Testis (tissue), 2 donors: ENCODE measurements at regions not wholly inside any gene's neighbourhood (a gene's known extent, or its start where the extent isn't known, plus 50 kb on each side); places are given as distances from the start of the nearest gene placed in this dataset.
"Not testable (repeated sequence)": the region's sequence is repeated elsewhere in the genome, so short reads cannot be mapped to it uniquely, and the experiment has no call there.

Source experiments
- DNase-seq: peaks from one replicate; pipeline ENCODE4 v3.0.0-alpha.2; 2019
- H3K27ac ChIP-seq, 2 donors: fragments of 200-600 bp; sonication (generic); one replicate each; pipeline ENCODE4 v1.5.1; 2019
- H3K27me3 ChIP-seq: fragments of 200-600 bp; sonication (generic); one replicate; pipeline ENCODE4 v1.5.1; 2019
- H3K36me3 ChIP-seq: fragments of 200-600 bp; sonication (generic); one replicate; pipeline ENCODE4 v1.5.1; 2017; ENCODE audit warnings: low read depth; ENCODE audit errors: missing control alignments
- H3K4me1 ChIP-seq: fragments of 200-600 bp; sonication (generic); one replicate; pipeline ENCODE4 v1.5.1; 2019
- H3K4me3 ChIP-seq, 2 donors: fragments of 200-600 bp; sonication (generic); one replicate each; pipeline ENCODE4 v1.5.1; 2017 to 2019
- H3K9me3 ChIP-seq: fragments of 200-600 bp; sonication (generic); one replicate; pipeline ENCODE4 v1.5.1; 2017
- POLR2A ChIP-seq: fragments of 450-650 bp; IDR thresholded peaks from one replicate; pipeline ENCODE4 v1.6.1; 2017; ENCODE audit warnings: antibody characterized with exemption, mild to moderate bottlenecking, moderate library complexity
- WGBS, 2 donors: methylation state at CpG; one replicate each; pipeline ENCODE4 v1.1.5; 2018; 5-methylcytosine and 5-hydroxymethylcytosine counted together
- intact Hi-C: fragments of 100-400 bp; cut with DNase I; formaldehyde crosslinking; loops from one replicate; pipeline ENCODE4 v1.15.1; 2023; ENCODE audit warnings: low total_unique reads
- TF ChIP-seq, protein P1 (sequence below), 3 experiments: fragments of 450-650 bp in 2 of 3; fragments of 200-600 bp in 1 of 3; sonication (generic) in 1 of 3; IDR thresholded peaks; one replicate each; pipeline ENCODE4 v1.5.1; 2016 to 2019; ENCODE audit warnings: antibody characterized with exemption in 3 of 3, mild to moderate bottlenecking in 2 of 3, moderate library complexity in 1 of 3

- Histone ChIP-seq H3K36me3 (no peaks in the 10 kb centered on the region), H3K27me3 (no peaks in the 10 kb centered on the region), H3K4me1 (no peaks in the 10 kb centered on the region), H3K9me3 (no peaks in the 10 kb centered on the region), H3K4me3 (no peak overlapping the region), H3K27ac (no peak overlapping the region)
- 61% methylated on average over 1 of the region's 1 CpG for WGBS, 2 donors
- intact Hi-C loops = no loop called here
- no peak for DNase-seq
- no peak for TF ChIP-seq POLR2A
- TF ChIP-seq, protein P1, sequence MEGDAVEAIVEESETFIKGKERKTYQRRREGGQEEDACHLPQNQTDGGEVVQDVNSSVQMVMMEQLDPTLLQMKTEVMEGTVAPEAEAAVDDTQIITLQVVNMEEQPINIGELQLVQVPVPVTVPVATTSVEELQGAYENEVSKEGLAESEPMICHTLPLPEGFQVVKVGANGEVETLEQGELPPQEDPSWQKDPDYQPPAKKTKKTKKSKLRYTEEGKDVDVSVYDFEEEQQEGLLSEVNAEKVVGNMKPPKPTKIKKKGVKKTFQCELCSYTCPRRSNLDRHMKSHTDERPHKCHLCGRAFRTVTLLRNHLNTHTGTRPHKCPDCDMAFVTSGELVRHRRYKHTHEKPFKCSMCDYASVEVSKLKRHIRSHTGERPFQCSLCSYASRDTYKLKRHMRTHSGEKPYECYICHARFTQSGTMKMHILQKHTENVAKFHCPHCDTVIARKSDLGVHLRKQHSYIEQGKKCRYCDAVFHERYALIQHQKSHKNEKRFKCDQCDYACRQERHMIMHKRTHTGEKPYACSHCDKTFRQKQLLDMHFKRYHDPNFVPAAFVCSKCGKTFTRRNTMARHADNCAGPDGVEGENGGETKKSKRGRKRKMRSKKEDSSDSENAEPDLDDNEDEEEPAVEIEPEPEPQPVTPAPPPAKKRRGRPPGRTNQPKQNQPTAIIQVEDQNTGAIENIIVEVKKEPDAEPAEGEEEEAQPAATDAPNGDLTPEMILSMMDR (IDR thresholded peaks at IDR 0.05) = no peak
These were observed 1165.1 kb downstream of the SLC16A7 start for GRCh38 chr12:60760965-60761364.

DNA sequence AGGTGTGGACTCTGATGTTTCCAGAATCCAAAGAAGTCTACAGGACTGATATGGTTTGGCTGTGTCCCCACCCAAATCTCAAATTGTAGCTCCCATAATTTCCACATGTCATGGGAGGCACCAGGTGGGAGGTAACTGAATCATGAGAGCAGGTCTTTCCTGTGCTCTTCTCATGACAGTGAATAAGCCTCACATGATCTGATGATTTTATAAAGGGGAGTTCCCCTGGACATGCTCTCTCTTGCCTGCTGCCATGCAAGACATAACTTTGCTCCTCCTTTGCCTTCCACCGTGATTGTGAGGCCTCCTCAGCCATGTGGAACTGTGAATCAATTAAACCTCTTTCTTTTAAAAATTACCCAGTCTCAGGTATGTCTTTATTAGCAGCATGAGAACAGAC, 1205.3 kb downstream of the SLC16A7 start:
- 60 to 86% methylated on average over 1 of the region's 1 CpG for WGBS, 2 donors
- H3K4me3 ChIP-seq, H3K9me3 ChIP-seq, intact Hi-C loops, H3K27ac ChIP-seq, DNase-seq, H3K27me3 ChIP-seq, H3K4me1 ChIP-seq, H3K36me3 ChIP-seq: not testable (repeated sequence)

GRCh38 chr12:60803147-60803546, 1207.3 kb downstream of the SLC16A7 start:
- 68% methylated on average over 2 of the region's 2 CpGs for WGBS, 2 donors
- DNase-seq = no peak
- TF ChIP-seq, protein P1 (IDR thresholded peaks at IDR 0.05) = no peak
- no peak for TF ChIP-seq POLR2A

DNA sequence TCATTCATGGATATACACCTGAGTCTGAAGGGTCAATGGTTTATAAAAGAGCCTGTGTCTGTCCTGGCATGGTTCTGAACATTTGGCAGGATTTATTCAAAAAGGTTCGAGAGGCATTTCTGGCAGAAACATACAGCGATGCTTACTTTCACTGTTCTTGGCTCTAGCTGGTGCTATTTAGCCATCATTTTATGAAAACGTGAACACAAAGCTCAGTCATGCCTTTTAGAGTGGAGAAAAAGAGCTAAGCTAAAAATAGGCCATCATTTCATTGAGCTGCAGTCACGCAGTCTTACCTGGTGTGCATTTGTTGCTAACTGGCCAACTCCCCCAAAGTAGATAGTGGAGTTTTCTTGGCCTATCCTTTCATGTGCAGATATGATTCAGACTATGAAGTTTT, 1209.5 kb downstream of the SLC16A7 start:
- no peaks in the 10 kb centered on the region for H3K4me1 ChIP-seq
- H3K4me3 ChIP-seq = no peak overlapping the region
- 43 to 46% methylated on average over 4 of the region's 4 CpGs for whole genome bisulfite sequencing, 2 donors
- intact Hi-C loops = no loop called here
- no peaks in the 10 kb centered on the region for H3K27me3 ChIP-seq
- TF ChIP-seq, protein P1 (IDR thresholded peaks at IDR 0.05) = no peak
- no peak for TF ChIP-seq POLR2A
- H3K9me3 ChIP-seq = no peaks in the 10 kb centered on the region
- H3K27ac ChIP-seq = no peak overlapping the region
- no peaks in the 10 kb centered on the region for H3K36me3 ChIP-seq
- DNase-seq = no peak

More at GRCh38 chr12:60803147-60803546, 1207.3 kb downstream of the SLC16A7 start:
- Histone ChIP-seq H3K27ac (no peak overlapping the region), H3K4me3 (no peak overlapping the region), H3K36me3 (no peaks in the 10 kb centered on the region), H3K27me3 (no peaks in the 10 kb centered on the region), H3K9me3 (no peaks in the 10 kb centered on the region), H3K4me1 (no peaks in the 10 kb centered on the region)
- intact Hi-C loops = no loop called here

DNA sequence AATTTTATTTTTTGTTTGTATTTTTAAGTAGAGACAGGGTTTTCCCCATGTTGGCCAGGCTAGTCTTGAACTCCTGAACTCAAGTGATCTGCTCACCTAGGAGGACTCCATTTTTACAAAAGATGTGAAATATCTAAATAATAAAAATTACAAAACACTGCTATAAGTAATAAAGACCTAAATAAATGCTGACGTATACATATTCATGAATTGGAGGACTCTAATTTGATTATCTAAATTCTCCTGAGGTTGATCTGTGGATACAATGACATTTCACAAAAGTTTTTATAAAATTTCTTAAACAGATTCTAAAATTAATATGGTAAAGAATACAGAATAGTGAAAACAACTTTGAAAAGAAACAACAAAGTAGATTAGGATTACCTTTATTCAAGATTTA, 1224.0 kb downstream of the SLC16A7 start:
- no peak for DNase-seq
- no peaks in the 10 kb centered on the region for H3K4me1 ChIP-seq
- intact Hi-C loops = no loop called here
- no peaks in the 10 kb centered on the region for H3K9me3 ChIP-seq
- TF ChIP-seq, protein P1 (IDR thresholded peaks at IDR 0.05) = no peak
- TF ChIP-seq POLR2A = no peak
- H3K27ac ChIP-seq = no peak overlapping the region
- H3K27me3 ChIP-seq = no peaks in the 10 kb centered on the region
- H3K36me3 ChIP-seq = no peaks in the 10 kb centered on the region
- no peak overlapping the region for H3K4me3 ChIP-seq
- 98 to 100% methylated on average over 1 of the region's 1 CpG for WGBS, 2 donors
